ENCODE measurements at regions not wholly inside any gene's neighbourhood (a gene's known extent, or its start where the extent isn't known, plus 50 kb on each side); places are given as distances from the start of the nearest gene placed in this dataset.
"Not testable (repeated sequence)": the region's sequence is repeated elsewhere in the genome, so short reads cannot be mapped to it uniquely, and the experiment has no call there.

- DNase-seq: no peak
These were observed 405.4 kb upstream of the TECRL start for GRCh38 chr4:64814616-64815015.

DNA sequence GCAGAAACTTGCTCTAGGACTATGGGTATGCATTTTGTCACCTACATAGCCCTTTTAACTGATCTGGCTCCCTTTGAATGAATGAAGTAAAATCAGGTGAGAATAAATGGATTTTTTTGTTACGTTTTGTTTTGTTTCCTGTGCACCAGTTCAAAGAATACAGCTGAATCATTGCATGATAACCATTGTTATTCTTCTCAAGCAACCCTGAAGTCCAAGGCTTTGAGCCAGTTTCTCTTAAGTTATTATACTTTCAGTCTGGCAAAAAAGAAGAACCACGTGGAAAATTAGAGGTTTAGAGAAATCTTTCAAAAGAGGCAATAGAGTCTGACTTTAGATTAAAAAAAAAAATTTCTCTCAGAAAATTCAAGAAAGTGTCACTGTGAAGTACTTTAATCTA lies 398.6 kb upstream of the TECRL start:
- no peak for DNase-seq

- no peak for DNase-seq
These were observed 390.5 kb upstream of the TECRL start for GRCh38 chr4:64799751-64800150.

- DNase-seq: not testable (repeated sequence)
These were observed 389.6 kb upstream of the TECRL start for GRCh38 chr4:64798828-64799227.

DNA sequence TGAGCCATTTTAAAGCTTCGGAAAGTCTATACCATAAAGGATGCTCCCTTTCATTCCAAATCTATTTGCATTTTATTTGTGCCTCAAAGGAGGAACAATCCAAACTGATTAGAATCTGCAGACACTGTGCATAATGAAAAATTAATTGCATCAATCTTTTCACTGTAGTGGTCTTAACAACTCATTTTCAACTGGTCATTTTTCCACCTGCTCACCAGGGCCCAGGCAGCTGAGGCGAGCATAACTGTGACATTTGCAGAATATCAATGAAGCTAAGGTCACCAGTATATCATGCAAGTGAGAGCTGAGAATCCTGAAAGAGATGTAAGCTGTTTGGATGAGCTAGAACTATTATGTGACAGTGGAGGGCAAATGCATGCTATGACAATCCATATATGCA lies 387.3 kb upstream of the TECRL start:
- no peak for DNase-seq

DNA sequence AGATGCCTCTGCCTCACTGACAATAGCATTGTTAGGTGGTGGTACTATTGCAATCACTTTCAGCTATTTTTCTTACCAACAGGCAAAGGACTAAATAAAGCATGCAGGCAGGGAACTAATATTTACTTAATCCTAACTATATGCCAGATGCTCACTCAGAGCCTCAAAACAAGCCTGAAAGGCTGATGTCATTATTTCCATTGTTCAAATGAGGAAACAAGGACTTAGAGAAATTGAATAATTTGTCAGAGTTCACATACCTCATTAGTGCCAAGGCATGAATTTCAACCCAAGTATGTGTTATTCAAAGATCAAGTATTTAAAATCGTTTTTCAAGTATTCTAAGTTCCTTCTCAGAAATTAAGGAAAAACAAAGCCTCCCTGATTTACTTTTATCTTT lies 374.9 kb upstream of the TECRL start:
- DNase-seq: no peak

GRCh38 chr4:64781737-64782326 lies 372.6 kb upstream of the TECRL start:
- peak in 3 of 4 experiments; percentile 10 to 29 (median 11) for DNase-seq

DNA sequence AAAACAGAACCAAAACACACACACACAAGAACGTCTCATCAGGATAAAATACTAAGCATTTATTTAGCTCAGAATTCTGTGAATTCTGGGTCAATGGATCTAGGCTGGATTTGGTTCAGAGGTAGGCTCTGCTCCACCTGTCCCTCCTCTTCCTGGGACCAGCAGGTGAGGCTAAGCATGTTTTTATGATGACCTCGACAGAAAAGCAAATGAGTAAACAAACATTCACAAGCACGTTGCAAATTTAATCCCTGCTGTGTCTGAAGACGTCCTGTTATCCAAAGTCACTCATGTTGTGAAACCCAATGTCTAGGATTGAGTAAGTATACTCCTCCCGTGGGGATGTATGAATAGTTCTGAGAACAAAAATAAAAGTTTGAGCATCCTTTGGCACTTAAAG lies 371.4 kb upstream of the TECRL start:
- DNase-seq: no peak

GRCh38 chr4:64777286-64777685 lies 368.0 kb upstream of the TECRL start:
- no peak for DNase-seq

DNA sequence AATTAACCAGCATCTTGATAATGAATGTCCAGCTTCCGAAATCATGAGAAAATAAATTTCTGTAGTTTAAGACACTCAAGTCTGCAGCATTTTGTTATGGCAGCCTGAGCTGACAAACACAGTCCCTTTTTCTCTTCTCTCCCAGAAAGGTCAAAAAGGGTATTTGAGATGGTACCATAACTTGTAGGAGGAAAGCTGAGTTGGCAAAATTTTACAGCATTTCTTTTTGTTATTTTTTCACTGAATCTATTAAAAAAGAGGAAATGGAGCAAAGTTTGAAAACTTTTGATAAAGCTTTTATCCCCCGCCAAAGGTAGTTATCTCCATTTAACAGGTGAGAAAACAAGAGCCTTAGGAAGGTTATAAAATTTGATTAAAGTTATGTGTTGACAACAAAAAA lies 367.6 kb upstream of the TECRL start:
- DNase-seq: no peak

- DNase-seq: no peak
These were observed 365.4 kb upstream of the TECRL start for GRCh38 chr4:64774626-64775025.

- DNase-seq: no peak
These were observed 361.9 kb upstream of the TECRL start for GRCh38 chr4:64771149-64771548.

DNA sequence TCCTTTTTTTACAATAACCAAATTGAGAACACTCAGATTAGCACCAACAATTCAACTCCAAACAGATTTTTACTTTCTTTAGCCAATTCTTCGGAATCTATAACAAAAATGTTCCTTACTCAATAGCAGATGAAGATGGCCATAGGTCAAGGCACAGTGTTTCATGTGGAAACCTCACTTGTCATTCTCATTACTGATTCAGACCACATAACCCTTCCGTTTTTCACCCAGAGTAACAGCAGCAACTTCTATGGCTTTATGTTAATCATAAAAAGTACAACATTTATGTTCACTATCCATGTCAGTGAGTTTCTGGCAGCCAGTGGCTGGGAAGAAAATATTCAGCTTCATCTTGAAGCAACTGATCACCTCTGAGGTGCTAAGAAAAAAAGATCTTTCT lies 358.3 kb upstream of the TECRL start:
- no peak for DNase-seq

DNA sequence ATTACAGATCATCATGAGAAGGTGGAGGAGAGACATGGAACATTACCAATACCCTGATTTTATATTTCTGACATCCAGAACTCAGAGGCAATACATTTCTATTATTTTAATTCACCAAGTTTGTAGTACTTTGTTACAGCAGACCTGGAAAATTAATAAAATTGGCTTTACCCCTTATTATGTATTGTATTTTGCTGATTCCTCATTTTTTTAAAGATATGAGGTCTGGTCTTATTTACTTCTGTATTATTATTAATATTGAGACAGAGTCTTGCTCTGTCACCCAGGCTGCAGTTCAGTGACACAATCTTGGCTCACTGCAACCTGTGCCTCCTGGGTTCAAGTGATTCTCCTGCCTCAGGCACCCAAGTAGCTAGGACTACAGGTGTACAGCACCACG lies 357.3 kb upstream of the TECRL start:
- DNase-seq: no peak

- no peak for DNase-seq
These were observed 346.8 kb upstream of the TECRL start for GRCh38 chr4:64756016-64756415.

GRCh38 chr4:64747919-64748715 lies 338.9 kb upstream of the TECRL start:
- DNase-seq: no peak

DNA sequence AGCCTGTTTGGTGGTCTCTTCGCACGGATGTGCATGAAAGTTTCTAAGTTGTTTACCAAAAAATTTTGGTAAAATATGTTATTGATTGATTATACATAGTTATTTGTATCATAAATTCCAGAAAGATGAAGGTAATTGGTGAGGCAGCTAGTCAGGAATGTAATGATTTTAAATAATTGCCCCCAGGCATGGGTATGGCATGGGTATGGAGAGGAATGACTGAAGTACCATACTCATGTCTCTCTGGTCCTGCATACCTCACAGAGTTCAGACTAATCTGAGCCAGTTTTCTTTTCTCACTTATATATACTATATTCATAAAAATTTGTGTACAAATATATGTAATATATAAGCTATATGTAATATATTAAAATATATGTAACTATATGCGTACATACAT lies 329.0 kb upstream of the TECRL start:
- DNase-seq: no peak

DNA sequence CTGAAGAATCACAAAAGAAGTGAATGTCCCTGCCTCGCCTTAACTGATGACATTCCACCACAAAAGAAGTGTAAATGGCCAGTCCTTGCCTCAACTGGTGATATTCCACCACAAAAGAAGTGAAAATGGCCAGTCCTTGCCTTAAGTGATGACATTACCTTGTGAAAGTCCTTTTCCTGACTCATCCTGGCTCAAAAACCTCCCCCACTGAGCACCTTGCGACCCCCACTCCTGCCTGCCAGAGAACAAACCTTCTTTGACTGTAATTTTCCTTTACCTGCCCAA lies 328.5 kb upstream of the TECRL start:
- not testable (repeated sequence) for DNase-seq

DNA sequence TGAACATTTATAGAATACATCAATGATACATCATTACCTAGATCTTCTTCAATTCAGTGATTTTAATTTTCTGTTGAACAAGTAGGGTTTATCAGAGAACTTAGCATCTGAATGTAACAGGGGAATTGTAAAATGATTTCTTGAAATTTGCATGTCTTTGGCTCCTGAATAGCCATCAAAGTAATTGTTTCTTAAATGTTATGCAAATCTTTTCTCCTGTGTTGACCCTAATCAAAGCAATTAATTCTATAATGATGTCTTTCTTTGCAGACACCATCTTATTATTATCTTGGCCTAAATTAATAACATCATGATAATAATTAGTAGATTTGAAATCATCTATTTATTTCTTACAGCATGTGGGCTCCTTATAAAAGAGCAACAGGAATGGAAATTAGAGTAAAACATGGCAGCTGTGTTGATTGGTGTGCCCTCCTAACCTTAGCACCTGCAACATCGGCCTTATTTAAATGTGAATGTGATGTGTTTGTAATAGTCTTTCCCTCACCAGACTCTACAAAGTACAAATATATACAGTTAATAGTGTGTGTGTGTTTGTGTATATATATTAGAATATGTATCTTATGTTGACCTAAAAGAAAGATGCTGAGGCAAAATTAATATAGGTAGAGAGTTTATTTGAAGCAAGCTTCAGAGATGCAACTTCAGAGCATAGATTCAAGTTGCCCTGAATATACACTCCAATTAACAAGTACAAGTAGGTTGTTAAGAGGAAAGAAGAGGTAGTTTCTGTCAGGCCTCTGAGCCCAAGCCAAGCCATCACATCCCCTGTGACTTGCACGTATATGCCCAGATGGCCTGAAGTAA lies 328.0 kb upstream of the TECRL start:
- DNase-seq: no peak

- DNase-seq: no peak
These were observed 320.3 kb upstream of the TECRL start for GRCh38 chr4:64729561-64729960.

- no peak for DNase-seq
These were observed 318.7 kb upstream of the TECRL start for GRCh38 chr4:64727960-64728359.

GRCh38 chr4:64727391-64727790 lies 318.1 kb upstream of the TECRL start:
- DNase-seq: not testable (repeated sequence)

- DNase-seq: no peak
These were observed 315.4 kb upstream of the TECRL start for GRCh38 chr4:64724689-64725088.

GRCh38 chr4:64721106-64721505 lies 311.9 kb upstream of the TECRL start:
- no peak for DNase-seq
